ENCODE measurements at regions not wholly inside any gene's neighbourhood (a gene's known extent, or its start where the extent isn't known, plus 50 kb on each side); places are given as distances from the start of the nearest gene placed in this dataset.

DNA sequence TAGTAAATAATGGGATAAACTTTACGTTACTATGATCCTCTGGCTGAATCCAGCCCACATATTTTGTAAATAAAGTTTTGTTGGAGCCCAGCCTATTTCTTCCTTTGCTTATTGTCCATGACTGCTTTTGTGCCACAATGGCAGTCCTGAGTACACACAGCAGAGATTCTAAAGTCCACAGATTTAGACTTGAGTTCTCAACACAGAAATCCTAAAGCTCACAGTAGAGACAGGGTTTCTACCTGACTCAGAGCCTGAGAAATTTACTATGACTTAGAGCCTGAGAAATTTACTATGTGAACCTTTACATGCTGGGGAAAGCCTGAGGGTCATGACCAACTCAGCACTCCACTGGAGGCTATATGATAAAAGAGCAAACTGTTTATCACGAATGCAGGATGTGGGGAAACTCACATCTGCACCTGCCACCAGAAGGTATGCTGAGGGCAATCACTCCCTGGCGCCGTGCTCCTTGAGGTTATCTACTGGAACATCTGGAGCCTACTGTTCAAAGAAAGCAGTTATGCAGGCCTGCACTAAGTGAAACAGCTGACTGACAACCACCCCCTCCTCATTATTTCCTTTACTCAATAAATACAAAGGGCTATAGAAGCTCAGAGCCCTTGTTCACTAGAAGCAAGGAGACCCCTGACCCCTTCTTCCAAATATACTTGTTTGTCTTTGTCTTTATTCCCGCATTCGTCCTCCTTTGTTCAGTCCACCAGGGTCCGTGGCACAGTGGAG is 52.6 kb upstream of the BICD1 start:
- no peak for DNase-seq
- H3K9me3 Mint-ChIP-seq (ENCODE audit: low read depth, unreplicated experiment): no peaks in the 10 kb centered on the region
- H3K27me3 Mint-ChIP-seq (ENCODE audit: unreplicated experiment): no peaks in the 10 kb centered on the region
- H3K4me1 Mint-ChIP-seq (ENCODE audit: low read depth, unreplicated experiment): peaks cover 15% of the 10 kb centered on the region
- H3K4me3 Mint-ChIP-seq (ENCODE audit: low read depth, unreplicated experiment): no peak overlapping the region
- intact Hi-C loops (cut with micrococcal nuclease; ENCODE audit: unreplicated experiment): no loop called here
- TF ChIP-seq, protein P1, sequence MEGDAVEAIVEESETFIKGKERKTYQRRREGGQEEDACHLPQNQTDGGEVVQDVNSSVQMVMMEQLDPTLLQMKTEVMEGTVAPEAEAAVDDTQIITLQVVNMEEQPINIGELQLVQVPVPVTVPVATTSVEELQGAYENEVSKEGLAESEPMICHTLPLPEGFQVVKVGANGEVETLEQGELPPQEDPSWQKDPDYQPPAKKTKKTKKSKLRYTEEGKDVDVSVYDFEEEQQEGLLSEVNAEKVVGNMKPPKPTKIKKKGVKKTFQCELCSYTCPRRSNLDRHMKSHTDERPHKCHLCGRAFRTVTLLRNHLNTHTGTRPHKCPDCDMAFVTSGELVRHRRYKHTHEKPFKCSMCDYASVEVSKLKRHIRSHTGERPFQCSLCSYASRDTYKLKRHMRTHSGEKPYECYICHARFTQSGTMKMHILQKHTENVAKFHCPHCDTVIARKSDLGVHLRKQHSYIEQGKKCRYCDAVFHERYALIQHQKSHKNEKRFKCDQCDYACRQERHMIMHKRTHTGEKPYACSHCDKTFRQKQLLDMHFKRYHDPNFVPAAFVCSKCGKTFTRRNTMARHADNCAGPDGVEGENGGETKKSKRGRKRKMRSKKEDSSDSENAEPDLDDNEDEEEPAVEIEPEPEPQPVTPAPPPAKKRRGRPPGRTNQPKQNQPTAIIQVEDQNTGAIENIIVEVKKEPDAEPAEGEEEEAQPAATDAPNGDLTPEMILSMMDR (IDR thresholded peaks at IDR 0.05; ENCODE audit: unreplicated experiment): no peak
- peaks cover under 1% of the 10 kb centered on the region for H3K36me3 Mint-ChIP-seq (ENCODE audit: insufficient read depth, unreplicated experiment)
- CTCF ChIA-PET: no interaction called here
- BruUV-seq (replicated peaks): no TSS peak
- no peak overlapping the region for H3K27ac Mint-ChIP-seq (ENCODE audit: unreplicated experiment)
